ENCODE measurements at regions not wholly inside any gene's neighbourhood (a gene's known extent, or its start where the extent isn't known, plus 50 kb on each side); places are given as distances from the start of the nearest gene placed in this dataset.

DNA sequence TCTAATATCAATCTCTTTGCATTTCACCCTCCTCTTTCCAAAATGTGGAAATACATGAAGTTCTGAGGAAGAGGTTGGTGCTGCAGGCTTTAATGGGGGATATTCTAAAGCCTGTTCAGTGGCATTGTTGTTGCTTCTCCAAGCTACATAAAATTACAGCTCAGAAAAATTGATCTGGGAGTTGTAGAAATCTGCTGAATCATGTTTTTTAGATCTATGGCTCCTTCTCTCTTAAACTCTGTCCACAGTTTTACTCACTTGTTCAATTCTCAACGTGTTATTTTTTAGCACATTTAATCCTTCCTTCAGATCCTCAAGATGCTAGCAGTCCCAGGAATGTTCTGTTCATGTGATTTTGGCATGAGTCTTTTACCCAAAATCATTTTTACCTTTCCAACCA lies 949.5 kb upstream of the ADGRL3 start:
- H3K9me1 ChIP-seq (replicated peaks; ENCODE audit: control insufficient read depth, extremely low read depth, insufficient read depth, low read length): no peaks in the 10 kb centered on the region
- H3K9ac ChIP-seq (replicated peaks; ENCODE audit: extremely low read depth, insufficient read depth, low read length): no peak overlapping the region
- DNase-seq (ENCODE audit: low read depth, low spot score) (no peak), FAIRE-seq (no peak)
- H2AFZ ChIP-seq (ENCODE audit: low read depth, low read length): no peak overlapping the region
- H3K27ac ChIP-seq (ENCODE audit: insufficient read depth, low read depth, low read length): no peak overlapping the region
- BruUV-seq (replicated peaks): no TSS peak
- no peak overlapping the region for H3K4me2 ChIP-seq (ENCODE audit: insufficient read depth, low read length)
- no peaks in the 10 kb centered on the region for H3K27me3 ChIP-seq (ENCODE audit: control insufficient read depth in 2 of 2, insufficient read depth in 2 of 2, low read length in 2 of 2)
- intact Hi-C loops (cut with micrococcal nuclease) (no loop called here), dilution Hi-C loops (cut with MboI; ENCODE audit: extremely low pct_ligation_motif_present, low sequenced_read_pairs) (no loop called here)
- CTCF ChIA-PET: no interaction called here
- H3K36me3 ChIP-seq (ENCODE audit: control insufficient read depth in 2 of 2, extremely low read depth in 1 of 2, insufficient read depth in 2 of 2, low read length in 2 of 2): no peaks in the 10 kb centered on the region
- no peaks in the 10 kb centered on the region for H3K79me2 ChIP-seq (ENCODE audit: control insufficient read depth, insufficient read depth, low read length)
- H3K4me1 ChIP-seq (ENCODE audit: control insufficient read depth, extremely low read depth, insufficient read depth, low read length): no peaks in the 10 kb centered on the region
- H3K4me3 ChIP-seq (replicated peaks in 1 of 3; ENCODE audit: insufficient read depth in 1 of 3, low read depth in 1 of 3, low read length in 3 of 3): no peak overlapping the region
- H4K20me1 ChIP-seq (replicated peaks; ENCODE audit: control insufficient read depth, extremely low read depth, insufficient read depth, low read length): no peaks in the 10 kb centered on the region
- TF ChIP-seq GATA2 (IDR thresholded peaks at IDR 0.05; ENCODE audit: insufficient read depth, insufficient read length, low read depth, low read length): no peak
- H3K9me3 ChIP-seq (replicated peaks; ENCODE audit: control insufficient read depth, insufficient read depth, low read length): no peaks in the 10 kb centered on the region
- POLR2A ChIA-PET: no interaction called here

- CTCF ChIA-PET: no interaction called here
- intact Hi-C loops (cut with micrococcal nuclease): no loop called here
- Histone ChIP-seq H3K4me3 (replicated peaks in 1 of 3; ENCODE audit: insufficient read depth in 1 of 3, low read depth in 1 of 3, low read length in 3 of 3) (no peak overlapping the region), H3K27ac (ENCODE audit: insufficient read depth, low read depth, low read length) (no peak overlapping the region), H4K20me1 (replicated peaks; ENCODE audit: control insufficient read depth, extremely low read depth, insufficient read depth, low read length) (no peaks in the 10 kb centered on the region), H3K79me2 (ENCODE audit: control insufficient read depth, insufficient read depth, low read length) (no peaks in the 10 kb centered on the region), H3K27me3 (ENCODE audit: control insufficient read depth in 2 of 2, insufficient read depth in 2 of 2, low read length in 2 of 2) (no peaks in the 10 kb centered on the region), H3K36me3 (ENCODE audit: control insufficient read depth in 2 of 2, extremely low read depth in 1 of 2, insufficient read depth in 2 of 2, low read length in 2 of 2) (no peaks in the 10 kb centered on the region), H3K9ac (replicated peaks; ENCODE audit: extremely low read depth, insufficient read depth, low read length) (no peak overlapping the region), H3K9me3 (replicated peaks; ENCODE audit: control insufficient read depth, insufficient read depth, low read length) (peaks cover 2% of the 10 kb centered on the region), H2AFZ (ENCODE audit: low read depth, low read length) (no peak overlapping the region), H3K9me1 (replicated peaks; ENCODE audit: control insufficient read depth, extremely low read depth, insufficient read depth, low read length) (no peaks in the 10 kb centered on the region), H3K4me1 (ENCODE audit: control insufficient read depth, extremely low read depth, insufficient read depth, low read length) (no peaks in the 10 kb centered on the region), H3K4me2 (ENCODE audit: insufficient read depth, low read length) (no peak overlapping the region)
- TF ChIP-seq CTCF (IDR thresholded peaks at IDR 0.05; ENCODE audit: extremely low read depth in 1 of 2, insufficient read depth in 1 of 2, low read depth in 1 of 2, low read length in 2 of 2) (no peak), POLR2AphosphoS5 (IDR thresholded peaks at IDR 0.05; ENCODE audit: insufficient read depth, low read depth, low read length) (no peak), GATA2 (IDR thresholded peaks at IDR 0.05; ENCODE audit: insufficient read depth, insufficient read length, low read depth, low read length) (no peak), EZH2 (IDR thresholded peaks at IDR 0.05; ENCODE audit: borderline replicate concordance, low read depth, low read length, severe bottlenecking) (no peak), FOS (IDR thresholded peaks at IDR 0.05; ENCODE audit: borderline replicate concordance, insufficient read depth, low read length) (no peak), MAX (IDR thresholded peaks at IDR 0.05; ENCODE audit: insufficient read depth, insufficient read length) (no peak), POLR2A (IDR thresholded peaks at IDR 0.05; ENCODE audit: low read depth, low read length) (no peak), MYC (IDR thresholded peaks at IDR 0.05; ENCODE audit: low read depth, low read length) (no peak), JUN (IDR thresholded peaks at IDR 0.05; ENCODE audit: borderline replicate concordance, insufficient read depth, insufficient read length, low read depth) (no peak)
- dilution Hi-C loops (cut with MboI; ENCODE audit: extremely low pct_ligation_motif_present, low sequenced_read_pairs): no loop called here
- DNase-seq (ENCODE audit: low read depth, low spot score) (no peak), FAIRE-seq (no peak)
- no TSS peak for BruUV-seq (replicated peaks)
- POLR2A ChIA-PET: no interaction called here
Observed at GRCh38 chr4:60259781-60260180, 940.3 kb upstream of the ADGRL3 start.
